HG03139 (cell line): ENCODE measurements at regions not wholly inside any gene's neighbourhood (a gene's known extent, or its start where the extent isn't known, plus 50 kb on each side); places are given as distances from the start of the nearest gene placed in this dataset.

Source experiments
- ATAC-seq: cut with Tn5 transposase; IDR thresholded peaks from one replicate; pipeline ENCODE4 v1.9.1; 2021; ENCODE audit not compliant: unreplicated experiment

GRCh38 chr6:167049275-167049674 is 50.1 kb downstream of the CEP43 start:
- no peak for ATAC-seq

- ATAC-seq = no peak
Measured at GRCh38 chr6:167050903-167051302, 51.7 kb downstream of the CEP43 start.

- ATAC-seq = no peak
Measured at GRCh38 chr6:167053895-167054530, 54.8 kb downstream of the CEP43 start.

GRCh38 chr6:167054987-167055386 is 55.8 kb downstream of the CEP43 start:
- ATAC-seq = no peak

GRCh38 chr6:167056370-167056769 is 57.2 kb downstream of the CEP43 start:
- peak; percentile 92 for ATAC-seq

- ATAC-seq = no peak
Measured at GRCh38 chr6:167058261-167058660, 59.1 kb downstream of the CEP43 start.
